Endothelial cell of umbilical vein (primary cell): ENCODE measurements at regions not wholly inside any gene's neighbourhood (a gene's known extent, or its start where the extent isn't known, plus 50 kb on each side); places are given as distances from the start of the nearest gene placed in this dataset.

ENCODE experiments used
- BruUV-seq: library from RNA; stranded (reverse); fragments of 400-500 nt; replicated peaks from 2 replicates; lab custom pipeline; 2021; lab: Mats Ljungman, UMichigan
- CTCF ChIA-PET: fragments of 300-600, 350-600 bp; sonication (Branson Sonifier 250); formaldehyde crosslinking; loops from one replicate; lab custom pipeline; 2021; ENCODE audit warnings: antibody characterized with exemption, inconsistent platforms; lab: Charles Lee
- POLR2A ChIA-PET: fragments of 300-600, 350-600 bp; sonication (Branson Sonifier 250); formaldehyde crosslinking; loops from one replicate; lab custom pipeline; 2021; ENCODE audit warnings: antibody characterized with exemption, inconsistent platforms; lab: Charles Lee
- DNase-seq: peaks from one replicate; pipeline ENCODE4 v3.0.0-alpha.2; 2011; ENCODE audit warnings: low read depth, low spot score
- FAIRE-seq: peaks from 2 replicates; lab custom pipeline; 2011; peaks lifted over from hg19 to GRCh38; lab: Jason Lieb, UNC
- H2AFZ ChIP-seq: 2 replicates; pipeline ENCODE4 v1.6.0; 2012; ENCODE audit warnings: low read depth, low read length, control low read depth, inconsistent platforms
- H3K27ac ChIP-seq: 2 replicates; pipeline ENCODE4 v1.5.1; 2011; ENCODE audit warnings: low read depth, mild to moderate bottlenecking, control low read depth, low read length, moderate library complexity; ENCODE audit not compliant: insufficient read depth
- H3K27me3 ChIP-seq, 2 experiments: 2 replicates each; pipeline versions ENCODE4 v1.6.0 to v1.6.1; 2011; ENCODE audit warnings: low read length in 2 of 2, mixed read lengths in 1 of 2; ENCODE audit not compliant: control insufficient read depth in 2 of 2, insufficient read depth in 2 of 2
- H3K36me3 ChIP-seq, 2 experiments: 2 replicates in 1 of 2; 3 replicates in 1 of 2; pipeline ENCODE4 v1.5.1; 2011; ENCODE audit warnings: low read length in 2 of 2, mild to moderate bottlenecking in 1 of 2, moderate library complexity in 1 of 2; ENCODE audit not compliant: control insufficient read depth in 2 of 2, insufficient read depth in 2 of 2; ENCODE audit errors: extremely low read depth in 1 of 2
- H3K4me1 ChIP-seq: 3 replicates; pipeline ENCODE4 v1.5.1; 2011; ENCODE audit warnings: mild to moderate bottlenecking, low read length; ENCODE audit not compliant: control insufficient read depth, insufficient read depth; ENCODE audit errors: extremely low read depth
- H3K4me2 ChIP-seq: 2 replicates; pipeline ENCODE4 v1.6.1; 2011; ENCODE audit warnings: low read length, control low read depth, mixed read lengths; ENCODE audit not compliant: insufficient read depth
- H3K4me3 ChIP-seq, 3 experiments: fragments of 200-600 bp in 1 of 3; sonication (generic), shearing (Covaris generic) in 1 of 3; replicated peaks in 1 of 3; 2 replicates each; pipeline ENCODE4 v1.5.1; 2011 to 2016; ENCODE audit warnings: control low read depth in 3 of 3, low read length in 3 of 3, mild to moderate bottlenecking in 2 of 3, inconsistent platforms in 1 of 3, low read depth in 1 of 3, moderate library complexity in 1 of 3; ENCODE audit not compliant: insufficient read depth in 1 of 3
- H3K79me2 ChIP-seq: 2 replicates; pipeline ENCODE4 v1.6.0; 2012; ENCODE audit warnings: low read length, inconsistent platforms; ENCODE audit not compliant: control insufficient read depth, insufficient read depth
- H3K9ac ChIP-seq: replicated peaks from 2 replicates; pipeline ENCODE3; 2011; ENCODE audit warnings: low read length, control low read depth; ENCODE audit not compliant: insufficient read depth; ENCODE audit errors: extremely low read depth
- H3K9me1 ChIP-seq: replicated peaks from 3 replicates; pipeline ENCODE4 v1.6.0; 2011; ENCODE audit warnings: mild to moderate bottlenecking, low read length; ENCODE audit not compliant: control insufficient read depth, insufficient read depth; ENCODE audit errors: extremely low read depth
- H3K9me3 ChIP-seq: replicated peaks from 2 replicates; pipeline ENCODE4 v1.5.1; 2012; ENCODE audit warnings: low read length, inconsistent platforms; ENCODE audit not compliant: control insufficient read depth, insufficient read depth
- H4K20me1 ChIP-seq: replicated peaks from 2 replicates; pipeline ENCODE3; 2011; ENCODE audit warnings: mild to moderate bottlenecking, low read length; ENCODE audit not compliant: control insufficient read depth, insufficient read depth; ENCODE audit errors: extremely low read depth
- EZH2 ChIP-seq: IDR thresholded peaks from 2 replicates; pipeline ENCODE4 v1.6.1; 2012; ENCODE audit warnings: borderline replicate concordance, low read depth, mild to moderate bottlenecking, moderate library complexity, low read length, inconsistent platforms; ENCODE audit not compliant: severe bottlenecking
- FOS ChIP-seq: IDR thresholded peaks from 2 replicates; pipeline ENCODE4 v1.6.1; 2011; ENCODE audit warnings: mild to moderate bottlenecking, low read length, moderate library complexity, borderline replicate concordance; ENCODE audit not compliant: insufficient read depth
- GATA2 ChIP-seq: IDR thresholded peaks from 2 replicates; pipeline ENCODE4 v1.7.0; 2011; ENCODE audit warnings: low read depth, mild to moderate bottlenecking, moderate library complexity, mixed read lengths, low read length; ENCODE audit not compliant: insufficient read length, insufficient read depth
- JUN ChIP-seq: IDR thresholded peaks from 2 replicates; pipeline ENCODE4 v1.6.1; 2011; ENCODE audit warnings: borderline replicate concordance, low read depth; ENCODE audit not compliant: insufficient read length, insufficient read depth
- MYC ChIP-seq: IDR thresholded peaks from one replicate; pipeline ENCODE4 v1.6.1; 2011; ENCODE audit warnings: mild to moderate bottlenecking, low read depth, low read length
- POLR2A ChIP-seq: IDR thresholded peaks from 2 replicates; pipeline ENCODE4 v1.6.1; 2012; ENCODE audit warnings: low read depth, mild to moderate bottlenecking, control low read depth, low read length
- POLR2AphosphoS5 ChIP-seq: IDR thresholded peaks from 2 replicates; pipeline ENCODE4 v1.6.1; 2012; ENCODE audit warnings: low read depth, mild to moderate bottlenecking, control low read depth, low read length, moderate library complexity; ENCODE audit not compliant: insufficient read depth
- dilution Hi-C: fragments of 300-500 bp; cut with MboI; formaldehyde crosslinking; loops from one replicate; pipeline ENCODE4 v1.15.0; 2019; ENCODE audit warnings: low sequenced_read_pairs; ENCODE audit not compliant: extremely low pct_ligation_motif_present
- intact Hi-C: fragments of 100-400 bp; cut with micrococcal nuclease; formaldehyde crosslinking; loops from one replicate; pipeline ENCODE4 v1.10.0; 2022
- TF ChIP-seq, protein P1 (sequence below): IDR thresholded peaks from 2 replicates; pipeline ENCODE4 v1.6.1; 2011; ENCODE audit not compliant: insufficient read depth, insufficient read length
- TF ChIP-seq, protein P2 (sequence below), 2 donors: IDR thresholded peaks; 1 replicate in 1 of 2; 2 replicates in 1 of 2; pipeline ENCODE4 v1.5.1; 2011; ENCODE audit warnings: low read length in 2 of 2, mild to moderate bottlenecking in 2 of 2, moderate library complexity in 2 of 2, control low read depth in 1 of 2, inconsistent platforms in 1 of 2, low read depth in 1 of 2; ENCODE audit not compliant: insufficient read depth in 1 of 2; ENCODE audit errors: extremely low read depth in 1 of 2

DNA sequence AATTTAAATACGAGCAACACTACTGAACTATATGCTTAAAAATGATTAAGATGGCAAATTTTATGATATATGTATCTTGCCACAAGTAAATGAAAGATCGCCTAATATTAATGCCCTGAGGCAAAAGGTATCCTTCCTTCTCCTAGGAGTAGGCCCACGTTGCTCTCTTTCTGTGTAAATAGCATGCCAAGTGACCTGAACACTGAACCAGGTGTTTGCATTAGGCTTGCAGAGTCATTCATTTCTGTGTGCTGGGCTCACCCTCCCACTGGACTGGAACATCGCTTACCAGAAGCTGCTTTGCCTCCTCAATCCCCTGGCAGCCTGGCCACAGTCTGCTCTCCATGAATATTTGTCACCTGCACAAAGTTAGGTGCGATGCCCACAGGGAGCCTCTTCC is 83.3 kb upstream of the TNFSF11 start:
- Histone ChIP-seq H3K9ac (no peak overlapping the region), H3K9me1 (no peaks in the 10 kb centered on the region), H3K79me2 (no peaks in the 10 kb centered on the region), H4K20me1 (no peaks in the 10 kb centered on the region), H3K4me1 (peaks cover 39% of the 10 kb centered on the region), H3K9me3 (no peaks in the 10 kb centered on the region), H3K4me3 (no peak overlapping the region), H3K4me2 (no peak overlapping the region), H2AFZ (no peak overlapping the region), H3K36me3 (no peaks in the 10 kb centered on the region), H3K27ac (no peak overlapping the region), H3K27me3 (no peaks in the 10 kb centered on the region)
- dilution Hi-C loops (no loop called here), intact Hi-C loops (no loop called here)
- DNase-seq (no peak), FAIRE-seq (no peak)
- BruUV-seq, result no TSS peak
- ChIA-PET POLR2A (no interaction called here), CTCF (no interaction called here)
- TF ChIP-seq POLR2AphosphoS5 (no peak), POLR2A (no peak), EZH2 (no peak), MYC (no peak), GATA2 (no peak), JUN (no peak), FOS (no peak)
- TF ChIP-seq, protein P1, sequence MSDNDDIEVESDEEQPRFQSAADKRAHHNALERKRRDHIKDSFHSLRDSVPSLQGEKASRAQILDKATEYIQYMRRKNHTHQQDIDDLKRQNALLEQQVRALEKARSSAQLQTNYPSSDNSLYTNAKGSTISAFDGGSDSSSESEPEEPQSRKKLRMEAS, result no peak
- TF ChIP-seq, protein P2, sequence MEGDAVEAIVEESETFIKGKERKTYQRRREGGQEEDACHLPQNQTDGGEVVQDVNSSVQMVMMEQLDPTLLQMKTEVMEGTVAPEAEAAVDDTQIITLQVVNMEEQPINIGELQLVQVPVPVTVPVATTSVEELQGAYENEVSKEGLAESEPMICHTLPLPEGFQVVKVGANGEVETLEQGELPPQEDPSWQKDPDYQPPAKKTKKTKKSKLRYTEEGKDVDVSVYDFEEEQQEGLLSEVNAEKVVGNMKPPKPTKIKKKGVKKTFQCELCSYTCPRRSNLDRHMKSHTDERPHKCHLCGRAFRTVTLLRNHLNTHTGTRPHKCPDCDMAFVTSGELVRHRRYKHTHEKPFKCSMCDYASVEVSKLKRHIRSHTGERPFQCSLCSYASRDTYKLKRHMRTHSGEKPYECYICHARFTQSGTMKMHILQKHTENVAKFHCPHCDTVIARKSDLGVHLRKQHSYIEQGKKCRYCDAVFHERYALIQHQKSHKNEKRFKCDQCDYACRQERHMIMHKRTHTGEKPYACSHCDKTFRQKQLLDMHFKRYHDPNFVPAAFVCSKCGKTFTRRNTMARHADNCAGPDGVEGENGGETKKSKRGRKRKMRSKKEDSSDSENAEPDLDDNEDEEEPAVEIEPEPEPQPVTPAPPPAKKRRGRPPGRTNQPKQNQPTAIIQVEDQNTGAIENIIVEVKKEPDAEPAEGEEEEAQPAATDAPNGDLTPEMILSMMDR (IDR thresholded peaks at IDR 0.05; ENCODE audit: extremely low read depth in 1 of 2, insufficient read depth in 1 of 2, low read depth in 1 of 2, low read length in 2 of 2), result no peak
